BJ (cell line): ENCODE measurements at regions not wholly inside any gene's neighbourhood (a gene's known extent, or its start where the extent isn't known, plus 50 kb on each side); places are given as distances from the start of the nearest gene placed in this dataset.

Source experiments
- CTCF ChIA-PET: fragments of 350-600 bp; formaldehyde crosslinking; extraction: SDS; loops from one replicate; lab custom pipeline; 2021; ENCODE audit warnings: antibody characterized with exemption, inconsistent platforms; lab: Yijun Ruan, JAX
- POLR2A ChIA-PET: fragments of 300-600 bp; sonication (Branson Sonifier 250); formaldehyde crosslinking; extraction: SDS; loops from one replicate; lab custom pipeline; 2021; ENCODE audit warnings: antibody characterized with exemption; lab: Charles Lee
- DNase-seq: peaks from one replicate; pipeline ENCODE4 v3.0.0-alpha.2; 2011; ENCODE audit warnings: low read depth
- H3K27me3 ChIP-seq: 2 replicates; pipeline ENCODE4 v1.6.0; 2011; ENCODE audit warnings: low read length; ENCODE audit not compliant: control insufficient read depth, insufficient read depth
- H3K36me3 ChIP-seq: 2 replicates; pipeline ENCODE4 v1.5.1; 2011; ENCODE audit warnings: low read length; ENCODE audit not compliant: control insufficient read depth, insufficient read depth
- H3K4me3 ChIP-seq: 2 replicates; pipeline ENCODE4 v1.5.1; 2011; ENCODE audit warnings: low read depth, mild to moderate bottlenecking, control low read depth, low read length
- CTCF ChIP-seq: IDR thresholded peaks from 2 replicates; pipeline ENCODE4 v1.5.1; 2011; ENCODE audit warnings: low read depth, mild to moderate bottlenecking, control low read depth, inconsistent platforms, low read length, moderate library complexity; ENCODE audit not compliant: insufficient read depth

DNA sequence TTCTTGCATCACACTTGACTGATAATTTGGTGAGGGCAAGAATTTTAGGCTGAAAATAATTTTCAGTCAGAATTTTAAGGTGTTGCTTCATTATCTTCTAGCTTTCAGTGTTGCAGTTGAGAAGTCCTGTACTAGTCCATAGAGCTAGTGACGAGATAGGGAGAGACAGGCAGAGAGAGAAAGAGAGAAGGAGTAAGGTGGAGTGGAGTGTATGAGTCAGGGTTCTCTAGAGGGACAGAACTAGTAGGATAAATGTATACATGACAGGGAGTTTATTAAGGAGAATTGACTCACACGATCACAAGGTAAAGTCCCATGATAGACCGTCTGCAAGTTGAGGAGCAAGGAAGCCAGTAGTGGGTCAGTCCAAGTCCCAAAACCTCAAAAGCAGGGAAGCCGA is 127.2 kb downstream of the UTP18 start:
- Histone ChIP-seq H3K27me3 (no peaks in the 10 kb centered on the region), H3K36me3 (no peaks in the 10 kb centered on the region), H3K4me3 (no peak overlapping the region)
- ChIA-PET POLR2A (no interaction called here), CTCF (no interaction called here)
- no peak for TF ChIP-seq CTCF
- no peak for DNase-seq

DNA sequence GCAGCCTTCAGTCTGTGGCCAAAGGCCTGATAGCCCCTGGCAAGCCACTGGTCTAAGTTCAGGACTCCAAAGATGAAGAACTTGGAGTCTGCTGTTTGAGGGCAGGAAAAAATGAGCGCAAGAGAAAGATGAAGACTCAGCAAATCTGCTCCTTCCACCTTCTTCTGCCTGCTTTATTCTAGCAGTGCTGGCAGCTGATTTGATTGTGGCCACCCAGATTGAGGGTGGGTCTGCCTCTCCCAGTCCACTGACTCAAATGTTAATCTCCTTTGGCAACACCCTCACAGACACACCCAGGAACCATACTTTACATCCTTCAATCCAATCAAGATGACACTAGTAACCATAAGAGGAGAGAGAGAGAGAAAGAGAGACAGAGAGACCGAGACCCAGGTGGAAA is 127.6 kb downstream of the UTP18 start:
- no peak for DNase-seq
- TF ChIP-seq CTCF: no peak
- POLR2A ChIA-PET: no interaction called here
- H3K36me3 ChIP-seq: no peaks in the 10 kb centered on the region
- CTCF ChIA-PET: no interaction called here
- no peak overlapping the region for H3K4me3 ChIP-seq
- no peaks in the 10 kb centered on the region for H3K27me3 ChIP-seq

- ChIA-PET CTCF (no interaction called here), POLR2A (no interaction called here)
- Histone ChIP-seq H3K4me3 (no peak overlapping the region), H3K36me3 (no peaks in the 10 kb centered on the region), H3K27me3 (no peaks in the 10 kb centered on the region)
- no peak for DNase-seq
- no peak for TF ChIP-seq CTCF
Observed at GRCh38 chr17:51389875-51390274, 129.5 kb downstream of the UTP18 start.

DNA sequence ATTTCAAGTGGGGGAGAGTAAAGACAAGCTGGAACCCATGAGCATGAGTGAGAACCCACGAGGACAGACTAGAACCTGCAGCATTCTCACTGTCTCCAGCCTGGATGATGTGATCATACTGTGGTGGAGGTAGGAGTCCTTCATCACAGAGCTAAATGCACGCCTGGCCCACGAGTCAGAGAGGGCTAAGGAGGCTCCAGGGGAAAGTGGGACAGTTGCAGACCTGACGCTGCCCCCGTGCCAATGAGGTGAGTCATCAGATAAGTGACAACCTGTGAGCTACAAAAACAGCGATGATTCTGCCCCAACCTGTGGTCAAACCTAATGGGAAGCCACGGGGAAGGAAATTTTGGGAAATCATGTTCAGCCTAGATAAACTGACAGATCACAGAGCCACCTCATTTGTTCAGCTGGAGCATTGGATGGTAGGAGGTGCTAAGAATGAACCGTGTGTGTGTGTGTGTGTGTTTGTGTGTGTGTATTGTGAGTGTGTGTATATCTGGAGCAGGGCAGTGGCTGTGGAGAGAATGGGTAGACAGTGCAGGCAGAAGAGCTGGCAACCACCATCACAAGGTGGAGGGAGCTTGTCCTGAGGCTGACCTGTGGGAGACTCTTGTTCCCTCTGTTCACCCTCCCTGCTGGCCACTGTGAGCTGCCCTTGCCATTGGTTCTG is 131.8 kb downstream of the UTP18 start:
- ChIA-PET POLR2A (no interaction called here), CTCF (no interaction called here)
- H3K36me3 ChIP-seq: no peaks in the 10 kb centered on the region

DNA sequence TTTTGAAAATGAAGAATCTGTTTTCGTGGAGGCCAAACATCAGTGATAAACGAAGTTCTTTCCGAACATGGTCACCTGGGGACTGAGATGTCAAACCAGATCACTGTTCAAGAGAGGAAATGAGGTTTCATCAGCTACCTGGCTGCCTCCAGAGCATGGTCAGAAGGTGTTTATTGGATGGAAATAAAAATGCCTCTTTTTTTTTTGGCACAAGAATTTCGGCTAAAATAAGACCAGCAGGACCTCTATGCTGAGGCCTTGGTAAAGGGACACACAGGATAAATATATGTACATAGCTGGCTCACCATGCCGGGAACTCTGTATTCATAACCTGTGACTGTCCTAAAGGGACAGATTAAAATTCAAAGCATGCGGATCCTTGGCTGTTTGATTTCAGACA is 135.3 kb downstream of the UTP18 start:
- DNase-seq: no peak
- Histone ChIP-seq H3K4me3 (no peak overlapping the region), H3K27me3 (no peaks in the 10 kb centered on the region), H3K36me3 (no peaks in the 10 kb centered on the region)
- no peak for TF ChIP-seq CTCF
- ChIA-PET POLR2A (no interaction called here), CTCF (no interaction called here)

More for the DNA sequence above, 131.8 kb downstream of the UTP18 start:
- no peak for DNase-seq
- Histone ChIP-seq H3K27me3 (no peaks in the 10 kb centered on the region), H3K4me3 (no peak overlapping the region)
- no peak for TF ChIP-seq CTCF
